Mesothelial cell of epicardium (in vitro differentiated cells): ENCODE measurements at regions not wholly inside any gene's neighbourhood (a gene's known extent, or its start where the extent isn't known, plus 50 kb on each side); places are given as distances from the start of the nearest gene placed in this dataset.

Source experiments
- DNase-seq, 2 experiments: peaks; one replicate each; pipeline ENCODE4 v3.0.0; 2021; ENCODE audit warnings: low spot score in 2 of 2; ENCODE audit not compliant: unreplicated experiment in 2 of 2
- H3K27ac Mint-ChIP-seq: 2 replicates; pipeline ENCODE4 v1.8.0; 2021; ENCODE audit warnings: mixed read lengths
- H3K27me3 Mint-ChIP-seq: 2 replicates; pipeline ENCODE4 v1.8.0; 2021; ENCODE audit warnings: low read depth, mixed read lengths
- H3K36me3 Mint-ChIP-seq: 2 replicates; pipeline ENCODE4 v1.8.0; 2021; ENCODE audit warnings: mixed read lengths
- H3K4me1 Mint-ChIP-seq: 2 replicates; pipeline ENCODE4 v1.8.0; 2021; ENCODE audit warnings: mixed read lengths
- H3K4me3 Mint-ChIP-seq: 2 replicates; pipeline ENCODE4 v1.8.0; 2021; ENCODE audit warnings: mild to moderate bottlenecking, moderate library complexity, mixed read lengths
- H3K9me3 Mint-ChIP-seq: 2 replicates; pipeline ENCODE4 v1.8.0; 2021; ENCODE audit warnings: mixed read lengths
- CTCF ChIP-seq: fragments of 200-600 bp; sonication (generic); IDR thresholded peaks from one replicate; pipeline ENCODE4 v1.5.0; 2021; ENCODE audit warnings: antibody characterized with exemption; ENCODE audit not compliant: unreplicated experiment

GRCh38 chr11:19458721-19459120, 218.0 kb upstream of the E2F8 start:
- Mint-ChIP-seq H3K27ac (no peak overlapping the region), H3K4me1 (peaks cover 3% of the 10 kb centered on the region), H3K4me3 (no peak overlapping the region), H3K27me3 (peaks cover 8% of the 10 kb centered on the region), H3K36me3 (no peaks in the 10 kb centered on the region), H3K9me3 (no peaks in the 10 kb centered on the region)
- TF ChIP-seq CTCF: no peak
- DNase-seq: no peak

GRCh38 chr11:19458231-19458630, 217.5 kb upstream of the E2F8 start:
- no peak overlapping the region for H3K4me3 Mint-ChIP-seq
- TF ChIP-seq CTCF: no peak
- DNase-seq: no peak
- H3K27me3 Mint-ChIP-seq: peaks cover 8% of the 10 kb centered on the region
- no peaks in the 10 kb centered on the region for H3K36me3 Mint-ChIP-seq
- no peaks in the 10 kb centered on the region for H3K9me3 Mint-ChIP-seq
- peaks cover 3% of the 10 kb centered on the region for H3K4me1 Mint-ChIP-seq
- H3K27ac Mint-ChIP-seq: no peak overlapping the region

GRCh38 chr11:19455731-19456130, 215.0 kb upstream of the E2F8 start:
- H3K4me1 Mint-ChIP-seq: peaks cover under 1% of the 10 kb centered on the region
- TF ChIP-seq CTCF: no peak
- no peak overlapping the region for H3K27ac Mint-ChIP-seq
- H3K9me3 Mint-ChIP-seq: no peaks in the 10 kb centered on the region
- DNase-seq: no peak
- peaks cover 15% of the 10 kb centered on the region for H3K27me3 Mint-ChIP-seq
- no peaks in the 10 kb centered on the region for H3K36me3 Mint-ChIP-seq
- no peak overlapping the region for H3K4me3 Mint-ChIP-seq

GRCh38 chr11:19453651-19454257, 213.0 kb upstream of the E2F8 start:
- Mint-ChIP-seq H3K9me3 (no peaks in the 10 kb centered on the region), H3K27me3 (peaks cover 15% of the 10 kb centered on the region), H3K36me3 (no peaks in the 10 kb centered on the region), H3K27ac (no peak overlapping the region), H3K4me3 (no peak overlapping the region), H3K4me1 (no peaks in the 10 kb centered on the region)
- DNase-seq: no peak
- no peak for TF ChIP-seq CTCF

- H3K9me3 Mint-ChIP-seq: no peaks in the 10 kb centered on the region
- H3K36me3 Mint-ChIP-seq: no peaks in the 10 kb centered on the region
- no peak for TF ChIP-seq CTCF
- no peak overlapping the region for H3K4me3 Mint-ChIP-seq
- DNase-seq: no peak
- H3K4me1 Mint-ChIP-seq: no peaks in the 10 kb centered on the region
- no peak overlapping the region for H3K27ac Mint-ChIP-seq
- peaks cover 8% of the 10 kb centered on the region for H3K27me3 Mint-ChIP-seq
Measured at GRCh38 chr11:19451609-19452008, 210.9 kb upstream of the E2F8 start.

- Mint-ChIP-seq H3K36me3 (no peaks in the 10 kb centered on the region), H3K27ac (no peak overlapping the region), H3K9me3 (no peaks in the 10 kb centered on the region), H3K27me3 (peaks cover 8% of the 10 kb centered on the region), H3K4me1 (no peaks in the 10 kb centered on the region), H3K4me3 (no peak overlapping the region)
- no peak for TF ChIP-seq CTCF
- DNase-seq: no peak
Measured at GRCh38 chr11:19450282-19450681, 209.5 kb upstream of the E2F8 start.
